ENCODE measurements at regions not wholly inside any gene's neighbourhood (a gene's known extent, or its start where the extent isn't known, plus 50 kb on each side); places are given as distances from the start of the nearest gene placed in this dataset.

DNA sequence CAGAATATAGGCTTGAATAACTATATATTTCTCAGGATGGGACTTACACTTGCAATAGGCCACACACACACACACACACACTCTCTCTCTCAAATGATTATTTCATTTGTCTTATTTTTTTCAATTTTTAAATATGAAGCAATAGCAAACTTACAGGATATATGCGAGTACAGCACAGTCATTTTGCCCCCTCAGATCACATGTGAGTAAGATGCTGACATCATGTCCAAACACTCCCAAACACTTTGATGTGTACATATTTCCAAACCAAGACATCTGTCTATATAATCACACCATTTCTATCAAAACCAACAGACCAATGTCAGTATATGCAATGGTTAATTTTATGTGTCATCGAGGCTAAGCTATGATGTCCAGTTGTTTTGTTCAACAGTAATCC, 1535.9 kb upstream of the FLRT2 start:
- TF ChIP-seq, protein P1, sequence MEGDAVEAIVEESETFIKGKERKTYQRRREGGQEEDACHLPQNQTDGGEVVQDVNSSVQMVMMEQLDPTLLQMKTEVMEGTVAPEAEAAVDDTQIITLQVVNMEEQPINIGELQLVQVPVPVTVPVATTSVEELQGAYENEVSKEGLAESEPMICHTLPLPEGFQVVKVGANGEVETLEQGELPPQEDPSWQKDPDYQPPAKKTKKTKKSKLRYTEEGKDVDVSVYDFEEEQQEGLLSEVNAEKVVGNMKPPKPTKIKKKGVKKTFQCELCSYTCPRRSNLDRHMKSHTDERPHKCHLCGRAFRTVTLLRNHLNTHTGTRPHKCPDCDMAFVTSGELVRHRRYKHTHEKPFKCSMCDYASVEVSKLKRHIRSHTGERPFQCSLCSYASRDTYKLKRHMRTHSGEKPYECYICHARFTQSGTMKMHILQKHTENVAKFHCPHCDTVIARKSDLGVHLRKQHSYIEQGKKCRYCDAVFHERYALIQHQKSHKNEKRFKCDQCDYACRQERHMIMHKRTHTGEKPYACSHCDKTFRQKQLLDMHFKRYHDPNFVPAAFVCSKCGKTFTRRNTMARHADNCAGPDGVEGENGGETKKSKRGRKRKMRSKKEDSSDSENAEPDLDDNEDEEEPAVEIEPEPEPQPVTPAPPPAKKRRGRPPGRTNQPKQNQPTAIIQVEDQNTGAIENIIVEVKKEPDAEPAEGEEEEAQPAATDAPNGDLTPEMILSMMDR (IDR thresholded peaks at IDR 0.05): no peak
- no peak for TF ChIP-seq ZFX (IDR thresholded peaks at IDR 0.05; ENCODE audit: borderline replicate concordance)

All from 22Rv1 (cell line).